ENCODE measurements at regions not wholly inside any gene's neighbourhood (a gene's known extent, or its start where the extent isn't known, plus 50 kb on each side); places are given as distances from the start of the nearest gene placed in this dataset.

DNA sequence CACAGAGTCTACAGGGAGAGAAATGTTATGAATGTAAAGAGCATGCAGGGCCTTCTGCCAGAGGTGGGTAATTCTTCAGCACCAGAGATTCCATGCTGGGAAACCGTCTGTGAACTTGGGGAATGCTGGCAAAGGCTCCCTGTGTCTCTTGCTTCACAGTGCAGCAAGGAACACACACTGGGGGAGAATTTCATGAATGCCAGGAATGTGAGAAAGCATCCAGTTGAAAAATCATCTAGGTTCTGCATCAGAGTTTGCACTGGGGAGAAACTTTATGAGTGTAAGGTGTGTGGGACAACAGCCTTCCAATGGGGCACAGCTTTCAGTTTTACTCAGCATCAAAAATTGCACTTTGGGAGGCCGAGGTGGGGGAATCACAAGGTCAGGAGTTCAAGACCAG, 224.3 kb upstream of the IGFBP3 start:
- TF ChIP-seq, protein P1, sequence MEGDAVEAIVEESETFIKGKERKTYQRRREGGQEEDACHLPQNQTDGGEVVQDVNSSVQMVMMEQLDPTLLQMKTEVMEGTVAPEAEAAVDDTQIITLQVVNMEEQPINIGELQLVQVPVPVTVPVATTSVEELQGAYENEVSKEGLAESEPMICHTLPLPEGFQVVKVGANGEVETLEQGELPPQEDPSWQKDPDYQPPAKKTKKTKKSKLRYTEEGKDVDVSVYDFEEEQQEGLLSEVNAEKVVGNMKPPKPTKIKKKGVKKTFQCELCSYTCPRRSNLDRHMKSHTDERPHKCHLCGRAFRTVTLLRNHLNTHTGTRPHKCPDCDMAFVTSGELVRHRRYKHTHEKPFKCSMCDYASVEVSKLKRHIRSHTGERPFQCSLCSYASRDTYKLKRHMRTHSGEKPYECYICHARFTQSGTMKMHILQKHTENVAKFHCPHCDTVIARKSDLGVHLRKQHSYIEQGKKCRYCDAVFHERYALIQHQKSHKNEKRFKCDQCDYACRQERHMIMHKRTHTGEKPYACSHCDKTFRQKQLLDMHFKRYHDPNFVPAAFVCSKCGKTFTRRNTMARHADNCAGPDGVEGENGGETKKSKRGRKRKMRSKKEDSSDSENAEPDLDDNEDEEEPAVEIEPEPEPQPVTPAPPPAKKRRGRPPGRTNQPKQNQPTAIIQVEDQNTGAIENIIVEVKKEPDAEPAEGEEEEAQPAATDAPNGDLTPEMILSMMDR (IDR thresholded peaks at IDR 0.05), result no peak
- TF ChIP-seq EZH2 (IDR thresholded peaks at IDR 0.05), result no peak
